Right hindlimb (tissue), 1 donor: ENCODE measurements at regions not wholly inside any gene's neighbourhood (a gene's known extent, or its start where the extent isn't known, plus 50 kb on each side); places are given as distances from the start of the nearest gene placed in this dataset.

Source experiments
- DNase-seq: peaks from one replicate; pipeline ENCODE4 v3.0.0-alpha.2; 2018

DNA sequence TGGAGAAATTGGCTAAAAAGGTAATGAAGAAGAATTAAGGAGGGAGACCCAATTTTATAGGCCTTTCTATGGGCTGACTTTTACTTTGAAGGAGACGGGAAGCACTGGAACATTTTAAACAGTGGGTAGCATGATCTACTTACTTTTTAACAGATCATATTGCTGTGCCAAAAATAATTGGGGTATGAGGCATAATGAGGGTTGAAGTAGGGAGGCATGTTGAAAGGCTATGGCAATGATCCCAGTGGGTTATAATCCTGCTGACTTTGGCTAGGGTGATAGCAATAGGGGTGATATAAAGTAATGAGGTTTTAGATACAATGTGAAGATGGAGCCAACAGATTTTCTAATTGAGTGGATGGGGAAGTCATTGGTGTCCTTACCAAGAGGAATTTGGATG is 73.2 kb downstream of the GPR37 start:
- DNase-seq: no peak

DNA sequence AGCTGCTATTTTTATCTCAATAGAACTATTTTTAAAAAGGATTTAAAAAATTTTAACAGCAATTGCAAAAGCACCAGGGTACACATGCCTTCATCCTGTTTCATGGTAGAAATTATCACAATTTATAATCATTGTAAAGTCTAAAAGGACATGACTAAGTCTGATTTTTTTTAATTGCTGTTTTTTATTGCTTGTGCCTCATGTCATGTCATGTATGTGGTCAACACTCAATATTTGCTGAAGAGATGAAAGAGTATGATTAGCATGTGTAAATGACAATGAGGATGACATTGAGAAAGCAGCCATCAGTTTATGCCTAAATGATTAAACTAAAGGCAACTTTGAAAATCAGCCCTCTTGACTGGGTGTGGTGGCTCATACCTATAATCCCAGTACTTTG is 74.8 kb downstream of the GPR37 start:
- no peak for DNase-seq

DNA sequence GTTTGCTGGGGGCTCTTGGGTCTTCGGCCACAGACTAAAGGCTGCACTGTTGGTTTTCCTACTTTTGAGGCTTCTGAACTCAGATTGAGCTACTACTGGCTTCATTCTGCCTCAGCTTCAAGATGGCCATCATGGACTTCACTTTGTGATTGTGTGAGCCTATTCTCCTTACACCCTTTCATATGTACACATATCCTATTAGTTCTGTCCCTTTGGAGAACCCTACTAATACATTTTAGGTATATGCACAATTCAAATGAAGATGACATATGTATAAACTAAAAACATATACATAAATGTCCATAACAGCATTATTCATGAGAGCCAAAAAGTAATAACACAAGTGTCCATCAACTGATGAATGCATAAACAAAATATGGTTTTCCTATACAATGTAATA is 75.7 kb downstream of the GPR37 start:
- DNase-seq: no peak

DNA sequence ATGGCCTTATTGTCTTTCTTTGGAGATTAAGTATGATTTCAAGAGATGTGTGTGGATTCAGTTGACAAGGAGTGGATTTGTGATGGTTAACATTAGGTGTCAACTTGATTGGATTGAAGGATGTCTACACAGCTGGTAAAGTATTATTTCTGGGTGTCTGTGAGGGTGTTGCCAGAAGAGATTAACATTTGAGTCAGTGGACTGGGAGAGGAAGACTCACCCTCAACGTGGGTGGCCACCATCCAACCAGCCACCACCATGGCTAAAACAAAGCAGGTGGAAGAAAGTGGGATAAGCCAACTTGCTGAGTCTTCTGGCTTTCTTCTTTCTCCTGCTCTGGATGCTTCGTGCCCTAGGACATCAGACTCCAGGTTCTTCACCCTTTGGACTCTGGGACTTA is 76.1 kb downstream of the GPR37 start:
- DNase-seq: no peak

DNA sequence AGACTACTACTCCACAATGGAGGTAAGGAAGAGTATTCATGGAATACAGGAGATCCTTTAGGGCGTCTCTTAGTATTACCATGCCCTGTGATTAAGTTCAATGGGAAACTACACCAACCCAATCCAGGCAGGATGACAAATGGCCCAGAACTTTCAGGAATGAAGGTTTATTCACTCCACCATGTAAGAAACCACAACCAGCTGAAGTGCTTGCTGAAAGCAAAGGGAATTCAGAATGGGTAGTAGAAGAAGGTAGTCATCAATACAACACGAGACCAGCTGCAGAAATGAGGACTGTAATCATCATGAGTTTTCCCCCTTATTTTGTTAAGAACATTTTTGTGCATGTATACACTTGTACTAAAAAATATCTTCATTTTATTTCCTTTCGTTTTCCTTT is 76.6 kb downstream of the GPR37 start:
- DNase-seq: no peak

DNA sequence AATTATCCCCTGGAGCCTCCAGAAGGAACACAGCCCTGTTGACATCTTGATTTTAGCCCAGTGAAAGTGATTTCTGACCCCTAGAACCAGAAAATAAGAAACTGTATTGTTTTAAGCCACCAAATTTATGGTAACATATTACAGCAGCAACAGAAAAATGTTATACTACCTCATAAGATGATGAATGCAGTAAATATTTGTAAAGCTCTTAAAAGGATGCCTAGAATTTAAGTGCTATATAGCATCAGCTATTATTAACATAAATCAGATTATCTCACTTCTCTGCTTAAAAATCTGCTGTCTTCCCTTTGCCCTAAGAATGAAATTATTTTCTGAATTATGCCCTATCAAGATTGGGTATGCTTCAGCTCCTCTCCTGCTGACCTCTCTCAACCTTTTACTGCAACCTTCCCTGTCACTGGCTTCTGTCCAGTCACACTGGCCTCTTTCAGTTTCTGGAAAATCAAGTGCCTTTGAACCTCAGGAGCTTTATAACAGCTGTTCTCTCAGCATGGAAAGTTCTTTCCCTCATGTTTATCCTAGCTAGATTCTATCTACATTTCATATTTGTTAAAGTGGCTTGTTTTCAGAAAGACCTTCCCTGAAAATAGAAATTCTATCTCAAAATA is 78.9 kb downstream of the GPR37 start:
- no peak for DNase-seq

DNA sequence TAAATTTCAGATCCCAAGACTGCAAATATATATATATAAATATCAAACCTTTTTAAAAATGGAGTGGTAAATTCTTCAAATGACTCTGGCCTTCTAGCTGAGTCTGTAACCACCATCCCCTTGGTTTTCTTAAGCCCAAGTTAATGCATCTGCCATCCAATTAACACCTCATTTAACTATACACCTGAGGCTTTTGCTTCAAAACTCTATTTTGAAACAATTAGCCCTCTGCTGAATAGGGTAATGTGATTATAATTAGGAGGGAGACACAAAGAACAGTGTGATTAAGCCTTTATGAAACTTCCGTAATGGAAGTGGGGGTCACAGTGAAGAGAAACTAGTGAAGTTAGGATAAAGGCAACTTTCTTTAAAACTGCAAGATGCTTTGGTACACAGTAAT is 83.6 kb downstream of the GPR37 start:
- no peak for DNase-seq

DNA sequence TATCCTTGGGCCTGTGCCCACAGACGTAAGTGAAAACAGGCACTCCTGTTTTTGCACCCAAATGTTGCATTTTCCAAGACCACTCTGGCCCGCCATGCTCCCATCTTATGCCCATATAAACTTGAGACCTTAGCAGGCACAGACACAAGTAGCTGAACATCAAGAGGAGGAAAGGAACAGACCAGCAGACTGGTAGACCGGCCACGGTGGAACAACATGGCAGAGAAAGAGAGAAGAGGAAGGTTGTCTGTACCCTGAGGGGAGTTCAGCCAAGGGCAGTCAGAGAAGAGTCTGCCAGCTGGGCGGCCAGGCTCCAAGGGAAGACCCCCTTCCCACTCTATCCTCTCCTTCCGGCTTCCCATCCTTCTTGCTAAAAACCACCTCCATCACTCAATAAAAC is 85.3 kb downstream of the GPR37 start:
- no peak for DNase-seq

DNA sequence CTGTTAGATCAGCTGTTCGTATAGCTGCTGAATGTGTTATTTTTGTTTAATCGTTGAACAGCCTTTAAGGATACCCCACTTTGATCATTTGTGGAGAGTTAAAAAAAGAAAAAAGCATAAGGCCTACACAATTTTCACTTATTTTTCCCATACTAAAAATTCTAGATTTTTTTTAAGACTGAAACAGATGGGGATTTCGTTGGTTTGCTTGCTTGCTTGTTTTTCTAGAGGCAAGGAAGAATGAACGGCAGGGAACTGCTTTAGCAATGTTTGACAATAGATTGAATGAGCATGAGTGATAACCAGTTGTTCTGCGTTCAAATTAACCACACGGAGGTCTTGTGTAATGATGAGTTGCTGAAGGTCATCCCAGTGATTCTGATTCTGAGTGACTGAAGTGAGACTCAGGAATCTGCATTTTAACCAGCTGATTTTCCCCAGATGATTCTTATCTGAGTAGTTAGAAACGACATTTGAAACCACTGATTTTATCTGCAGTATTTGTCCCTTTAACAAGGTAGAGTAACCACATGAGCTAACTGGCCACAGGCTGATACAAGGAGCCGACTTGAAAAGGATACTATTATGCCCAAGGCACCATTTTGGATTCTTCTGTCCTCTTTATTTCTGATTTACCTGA is 85.9 kb downstream of the GPR37 start:
- no peak for DNase-seq

DNA sequence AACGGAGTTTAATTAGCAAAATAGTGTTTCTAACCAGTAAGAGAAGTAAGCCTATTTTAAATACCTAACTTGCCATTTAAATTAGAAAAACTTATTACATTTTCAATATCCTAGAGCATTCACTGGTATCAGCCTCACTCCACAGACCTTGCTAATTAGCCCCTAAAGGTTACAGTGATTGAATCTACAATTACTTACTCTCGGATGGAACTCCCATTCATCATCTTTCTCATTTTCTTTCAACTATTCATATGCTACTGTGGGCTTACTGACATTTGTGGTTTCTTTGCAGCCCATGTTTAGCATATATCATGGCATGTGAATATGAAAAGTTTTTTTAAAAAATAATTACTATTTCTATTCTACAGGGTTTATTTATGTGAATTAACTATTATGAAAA is 86.4 kb downstream of the GPR37 start:
- DNase-seq: no peak

DNA sequence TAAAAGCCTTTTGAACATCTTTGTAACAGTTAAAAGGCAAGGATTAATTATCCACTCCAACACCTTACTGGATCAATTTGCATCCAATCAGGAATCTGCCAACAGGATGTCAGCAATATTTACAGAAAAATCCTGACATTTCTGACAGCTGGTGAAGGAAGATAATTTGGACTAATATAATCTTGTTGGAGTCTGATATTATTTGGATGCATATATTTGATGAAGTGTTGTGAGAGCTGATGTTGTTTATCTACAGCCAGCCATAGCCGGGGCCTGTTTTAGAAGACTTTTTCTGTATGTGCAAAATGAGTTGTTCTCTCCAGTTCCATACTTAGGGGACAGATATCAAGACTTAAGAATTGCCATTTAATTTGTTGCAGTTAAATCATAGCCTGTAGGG is 91.1 kb downstream of the GPR37 start:
- DNase-seq: no peak

DNA sequence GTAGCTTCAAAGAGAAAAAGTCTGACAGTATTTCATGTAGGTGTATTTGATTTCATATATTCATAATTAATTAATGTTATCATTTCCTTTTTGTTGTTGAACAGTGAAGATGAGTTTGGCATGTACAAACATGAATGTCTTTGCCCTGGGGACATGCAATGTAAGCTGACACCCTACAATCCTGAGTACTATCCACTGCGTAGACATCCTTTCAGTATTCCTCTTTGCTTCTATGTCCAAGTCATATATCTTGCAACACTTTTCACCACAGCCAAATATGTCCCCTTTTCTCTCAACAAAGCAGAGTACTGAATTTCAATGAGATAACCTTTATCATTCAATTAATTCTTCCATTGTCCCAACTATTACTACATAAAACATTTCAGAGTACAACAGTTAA is 93.6 kb downstream of the GPR37 start:
- DNase-seq: no peak

DNA sequence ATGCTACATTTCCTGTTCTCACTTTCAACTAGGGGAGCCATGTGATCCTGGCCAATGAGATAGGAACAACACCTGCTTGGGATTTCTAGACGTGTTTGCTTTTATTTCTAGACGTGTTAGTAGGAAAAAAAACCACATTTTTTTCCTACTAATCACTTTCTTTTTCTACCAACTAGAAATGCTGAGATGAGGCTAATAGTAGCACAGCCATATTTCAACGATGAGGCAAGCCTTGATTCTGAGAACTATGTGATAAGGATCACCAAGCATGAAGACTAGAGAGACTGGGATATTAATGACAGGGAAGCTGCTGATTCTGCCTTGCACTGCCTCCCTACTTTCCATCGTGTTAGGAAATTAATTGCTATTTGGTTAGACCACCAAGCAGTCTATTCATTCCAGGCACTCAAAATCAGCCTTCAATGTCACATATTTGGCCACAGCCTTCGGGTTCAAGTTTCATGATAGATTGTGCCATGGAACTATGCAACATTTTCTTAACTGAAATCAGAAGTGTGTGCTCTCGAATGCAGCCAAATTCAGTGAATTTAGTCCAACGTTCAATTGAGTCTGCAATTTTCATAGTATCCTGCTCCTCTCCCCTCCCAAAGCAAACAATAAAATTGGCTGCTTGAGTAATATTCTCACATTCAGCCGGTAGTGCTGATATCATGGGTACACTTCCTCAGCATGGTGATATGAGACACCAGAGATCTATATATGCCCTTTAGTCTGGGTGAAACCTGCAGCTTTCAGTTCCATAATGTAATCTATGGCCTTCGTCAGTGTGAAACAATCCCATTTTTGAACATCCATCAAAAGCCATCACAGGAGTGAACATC is 98.1 kb downstream of the GPR37 start:
- DNase-seq: no peak

DNA sequence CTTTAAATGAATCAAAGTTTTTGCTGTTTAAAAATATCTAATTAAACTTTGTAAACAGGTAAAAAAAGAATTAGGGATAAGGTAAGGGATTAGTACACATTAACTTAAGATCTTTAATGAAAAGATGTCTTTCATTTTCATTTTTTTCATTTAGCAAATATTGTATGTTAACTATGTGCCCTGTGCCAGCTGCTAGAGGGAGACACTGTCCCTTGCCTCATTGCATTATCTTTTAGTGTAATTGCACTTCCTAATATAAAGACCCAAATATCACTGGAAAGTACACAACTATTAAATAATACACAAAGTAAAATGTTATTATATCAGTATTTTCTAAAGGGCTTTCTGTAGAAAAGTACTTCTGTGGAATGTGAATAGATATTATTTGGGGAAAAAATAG is 102.7 kb downstream of the GPR37 start:
- DNase-seq: no peak

DNA sequence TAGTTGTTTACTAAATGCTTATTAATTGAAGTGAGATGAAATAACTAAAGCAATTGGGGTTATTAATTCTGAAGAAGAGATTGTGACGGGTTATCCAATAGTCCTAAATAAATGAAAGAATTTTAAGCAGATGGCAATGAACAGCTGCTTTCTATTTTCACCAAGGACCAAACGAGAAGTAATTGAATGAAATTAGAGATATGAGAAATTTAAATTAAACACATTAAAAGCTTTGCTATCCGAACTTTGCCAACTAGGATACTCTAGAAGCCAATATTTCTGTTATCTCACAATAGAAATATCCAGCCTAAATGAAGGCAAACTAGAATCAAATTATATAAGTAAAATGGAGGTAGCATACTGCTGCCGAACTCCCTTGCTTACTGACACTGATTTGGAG is 103.2 kb downstream of the GPR37 start:
- no peak for DNase-seq

DNA sequence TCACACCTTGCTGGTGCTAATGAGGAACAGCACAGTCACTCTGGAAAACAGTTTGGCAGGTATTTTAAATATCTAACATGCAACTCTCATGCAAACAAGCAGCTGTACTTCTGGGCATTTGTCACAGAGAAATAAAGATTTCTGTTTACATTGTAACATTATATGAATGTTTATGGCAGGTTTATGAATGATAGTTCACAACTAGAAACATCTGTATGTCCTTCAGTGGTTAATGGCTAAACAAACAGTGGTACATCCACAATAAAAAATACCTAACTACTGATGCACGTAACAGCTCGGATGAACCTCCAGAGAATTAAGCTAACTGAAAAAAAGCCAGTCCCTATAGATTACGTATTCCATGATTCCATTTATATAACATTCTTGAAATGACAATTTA is 109.6 kb downstream of the GPR37 start:
- no peak for DNase-seq

DNA sequence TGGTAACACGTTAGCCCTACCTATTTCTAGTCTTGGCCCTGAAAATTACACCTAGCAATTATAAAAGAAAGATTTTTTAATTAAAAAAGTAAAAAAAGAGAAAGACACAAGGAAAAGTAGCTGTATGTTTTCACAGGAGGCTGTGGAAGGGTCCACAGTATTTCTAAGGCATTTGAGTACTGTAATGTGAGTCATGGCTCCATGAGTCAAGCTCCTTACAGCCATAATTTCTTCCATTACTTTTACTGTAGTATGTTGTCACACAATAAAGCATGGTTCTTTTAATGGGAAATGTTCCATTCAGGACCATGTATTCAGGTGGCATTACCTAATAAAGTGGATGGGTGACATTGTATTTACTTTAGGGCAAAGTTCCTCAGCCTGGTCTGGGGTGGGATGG is 113.4 kb downstream of the GPR37 start:
- no peak for DNase-seq

DNA sequence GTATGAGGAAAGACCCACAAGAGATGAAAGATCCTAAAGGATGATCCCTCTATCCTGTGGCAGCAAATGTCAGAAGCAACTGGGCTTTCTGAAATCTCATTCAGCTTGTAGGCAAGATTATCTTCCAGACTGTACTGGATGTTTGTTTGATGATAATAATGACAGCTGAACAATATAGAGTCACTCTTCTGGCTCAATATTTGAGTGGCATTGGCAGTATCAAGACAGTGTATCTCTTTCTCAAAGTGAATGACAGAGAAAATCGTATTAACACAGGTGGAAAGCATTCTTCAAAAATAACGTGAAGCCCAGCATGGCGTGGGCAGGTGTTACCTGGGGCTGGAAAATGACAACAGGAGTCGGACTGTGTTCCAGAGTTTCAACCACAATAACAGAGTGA is 114.5 kb downstream of the GPR37 start:
- no peak for DNase-seq

DNA sequence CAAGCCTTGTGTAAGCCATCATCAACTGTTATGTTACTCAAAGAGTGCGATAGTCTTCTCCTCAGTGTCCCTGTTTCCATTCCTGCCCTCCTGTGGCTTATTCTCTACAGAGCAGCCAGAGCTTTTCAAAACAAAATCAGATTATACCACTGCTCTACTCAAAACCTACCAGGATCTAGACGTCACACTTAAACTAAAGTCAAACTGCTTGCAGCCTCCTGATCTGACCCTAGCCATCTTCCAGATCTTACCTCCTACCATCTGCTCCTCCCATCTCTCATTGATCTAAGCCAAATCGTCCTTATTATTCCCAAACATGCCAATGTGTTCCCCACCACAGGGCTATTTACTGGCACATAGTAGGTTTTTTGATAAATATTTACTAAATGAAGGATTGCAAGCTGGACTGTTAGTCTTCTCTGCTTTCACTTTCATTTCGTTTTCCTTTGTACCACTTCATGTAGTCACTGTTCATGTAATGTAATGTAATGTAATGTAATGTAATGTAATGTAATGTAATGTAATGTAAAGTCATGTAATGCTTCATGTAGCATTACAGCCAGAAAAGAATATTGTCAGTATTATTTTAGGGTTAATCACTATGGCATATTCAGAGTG is 116.1 kb downstream of the GPR37 start:
- DNase-seq: no peak

DNA sequence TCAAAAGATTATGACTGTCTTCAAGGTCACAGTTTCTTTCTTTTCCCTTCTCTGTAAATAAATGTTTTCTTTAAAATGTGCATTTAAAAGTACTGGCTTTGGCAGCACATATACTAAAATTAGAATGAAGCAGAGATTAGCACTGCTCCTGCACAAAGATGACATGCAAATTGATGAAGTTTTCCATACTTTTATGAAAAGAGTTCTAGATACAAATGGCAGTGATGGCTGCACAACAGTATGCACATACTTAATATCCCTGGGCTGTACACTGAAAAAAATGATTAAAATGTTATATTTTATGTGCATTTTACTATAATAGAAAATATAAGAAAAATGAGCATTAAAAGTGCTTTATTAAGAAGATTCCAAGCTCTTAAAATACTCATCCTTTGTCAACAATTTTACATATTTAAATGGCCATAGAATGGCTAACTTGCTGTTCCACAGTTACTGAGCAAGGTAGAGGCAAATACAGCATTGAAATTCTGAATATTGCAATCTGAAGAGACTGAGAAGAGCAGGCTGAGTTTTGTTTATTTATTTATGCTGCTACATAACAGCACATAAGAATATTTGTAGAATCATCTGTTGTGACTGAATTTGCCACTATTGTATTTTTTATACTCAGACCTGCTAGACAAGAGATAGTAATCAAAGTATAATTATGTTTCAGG is 117.8 kb downstream of the GPR37 start:
- no peak for DNase-seq

DNA sequence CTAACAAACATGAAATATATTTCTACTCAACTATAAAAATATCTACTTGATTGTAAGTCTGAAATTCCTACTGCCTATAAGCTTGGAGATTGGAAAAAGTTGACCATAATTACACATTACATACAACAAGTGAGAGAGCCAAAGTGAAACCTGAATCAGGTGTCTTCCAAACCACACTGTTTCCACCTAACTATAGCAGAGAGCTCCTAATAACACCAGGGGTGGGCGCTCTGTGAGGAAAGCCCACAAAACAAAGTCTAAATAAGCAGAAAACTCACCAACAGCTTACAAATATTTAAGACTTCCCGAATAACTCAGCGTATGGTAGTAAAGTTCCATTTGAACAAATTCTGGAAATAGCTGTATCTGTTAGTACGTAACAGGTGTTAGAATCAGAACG is 119.9 kb downstream of the GPR37 start:
- no peak for DNase-seq

DNA sequence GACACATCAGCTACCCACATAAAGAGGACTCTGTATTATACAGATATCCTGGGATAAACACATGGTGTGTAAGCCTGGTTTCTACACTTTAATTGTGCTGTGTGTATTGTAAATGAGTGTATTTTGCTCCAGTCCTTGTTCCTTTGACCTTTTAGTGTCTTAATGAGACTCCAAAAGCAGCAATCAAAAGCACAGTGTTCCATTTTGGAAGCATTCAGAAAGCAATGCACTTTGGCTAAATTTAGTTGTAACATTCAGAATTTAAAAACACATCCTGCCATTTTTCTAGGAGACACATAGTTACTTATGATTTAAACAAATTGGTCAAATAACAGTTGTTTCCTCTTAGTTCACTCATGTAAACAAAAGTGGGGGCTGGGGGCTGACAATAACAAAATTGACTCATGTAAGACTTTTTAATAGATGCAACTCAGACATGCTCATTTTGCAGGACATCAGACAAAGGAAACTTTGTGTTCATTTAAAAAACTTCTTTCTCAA is 122.2 kb downstream of the GPR37 start:
- DNase-seq: no peak

DNA sequence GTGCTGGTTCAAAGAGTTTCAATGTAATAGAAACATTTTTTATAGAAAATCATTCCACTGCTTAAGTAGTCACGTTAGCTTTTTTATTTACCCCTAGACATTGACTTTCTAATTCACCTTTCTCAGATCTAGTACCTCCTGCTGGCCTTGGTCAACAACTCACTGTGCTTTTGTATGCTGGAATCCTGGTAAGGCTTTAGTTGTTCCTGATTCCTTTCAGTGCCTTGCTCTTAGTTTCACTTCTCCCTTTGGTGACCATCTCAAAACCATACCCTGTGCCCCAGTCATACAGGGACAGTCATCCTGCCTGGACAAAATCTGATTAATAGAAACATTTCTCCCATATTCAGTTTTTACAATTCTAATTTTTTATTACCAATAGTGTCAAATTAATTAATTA is 130.2 kb downstream of the GPR37 start:
- no peak for DNase-seq
